NCI-H2107 treated with DMSO at 0.1 percent for 48 hours (cell line): ENCODE measurements at regions not wholly inside any gene's neighbourhood (a gene's known extent, or its start where the extent isn't known, plus 50 kb on each side); places are given as distances from the start of the nearest gene placed in this dataset.

Experiments used
- DNase-seq: peaks from one replicate; lab custom pipeline; 2025; ENCODE audit not compliant: unreplicated experiment; lab: John Stamatoyannopoulos, UW

- DNase-seq = no peak
Measured at GRCh38 chr2:118296663-118297062, 208.4 kb downstream of the INSIG2 start.

DNA sequence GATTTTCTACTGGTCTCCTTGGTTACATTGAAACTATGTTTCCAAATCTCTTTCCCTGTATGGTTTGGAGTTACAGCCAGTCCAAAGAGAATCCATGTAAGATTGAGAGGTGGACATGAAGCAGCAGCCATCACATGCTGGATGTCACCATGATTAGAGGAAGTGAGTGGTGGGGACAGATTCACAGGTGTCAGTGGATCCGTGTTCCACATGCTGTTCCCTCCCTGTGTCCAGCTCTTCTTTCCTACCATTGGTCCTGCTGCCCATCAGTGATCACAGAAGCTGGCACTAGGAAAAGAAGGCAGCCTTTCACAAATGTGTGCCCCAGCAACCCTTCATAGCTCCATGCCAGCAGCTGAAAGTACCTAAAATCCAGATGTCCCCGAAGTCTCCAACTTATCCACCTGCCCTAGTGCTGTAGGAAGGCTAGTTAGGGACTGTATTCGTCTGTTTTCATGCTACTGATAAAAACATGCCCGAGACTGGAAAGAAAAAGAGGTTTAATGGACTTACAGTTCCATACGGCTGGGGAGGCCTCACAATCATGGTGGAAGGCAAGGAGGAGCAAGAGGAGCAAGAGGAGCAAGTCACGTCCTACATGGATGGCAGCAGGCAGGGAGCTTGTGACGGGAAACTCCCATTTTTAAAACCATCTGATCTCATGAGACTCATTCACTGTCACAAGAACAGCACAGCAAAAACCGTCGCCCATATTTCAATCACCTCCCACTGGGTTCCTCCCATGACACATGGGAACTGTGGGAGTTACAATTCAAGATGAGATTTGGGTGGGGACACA, 207.5 kb downstream of the INSIG2 start:
- no peak for DNase-seq

GRCh38 chr2:118294063-118294462, 205.8 kb downstream of the INSIG2 start:
- no peak for DNase-seq

GRCh38 chr2:118292991-118293390, 204.7 kb downstream of the INSIG2 start:
- DNase-seq = no peak

DNA sequence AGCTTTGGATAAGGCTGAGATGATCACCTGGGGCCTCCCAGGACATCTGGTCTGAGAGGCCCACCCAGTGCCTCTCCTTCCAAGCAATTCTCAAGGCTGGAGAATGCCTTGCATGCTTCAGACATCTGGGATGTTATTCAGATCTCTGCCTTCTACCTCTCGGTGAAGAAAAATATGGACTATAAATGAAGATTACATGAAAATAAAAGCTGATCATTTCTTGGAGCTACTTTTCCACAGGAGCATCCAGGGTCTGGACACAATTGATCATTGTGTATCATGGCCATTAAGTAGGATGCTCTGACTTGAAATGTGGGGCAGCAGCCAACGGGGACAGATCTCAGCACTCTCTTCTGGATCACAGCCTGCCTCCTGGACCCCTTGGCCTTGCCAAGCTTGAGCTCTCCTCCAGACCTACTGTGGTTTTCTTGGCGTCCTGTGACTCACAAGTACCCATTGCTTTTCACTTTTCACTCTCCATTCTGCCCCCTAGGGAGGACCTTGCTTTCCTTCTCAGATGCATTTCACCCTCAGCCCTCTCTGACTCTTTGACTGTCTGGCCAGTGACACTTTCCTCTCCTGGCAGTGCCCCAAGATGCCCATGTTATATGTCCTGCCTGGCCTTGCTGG, 203.1 kb downstream of the INSIG2 start:
- DNase-seq = no peak

- no peak for DNase-seq
Measured at GRCh38 chr2:118290411-118291250, 202.4 kb downstream of the INSIG2 start.

GRCh38 chr2:118279005-118279404, 190.7 kb downstream of the INSIG2 start:
- no peak for DNase-seq

- DNase-seq = no peak
Measured at GRCh38 chr2:118278046-118278445, 189.8 kb downstream of the INSIG2 start.

DNA sequence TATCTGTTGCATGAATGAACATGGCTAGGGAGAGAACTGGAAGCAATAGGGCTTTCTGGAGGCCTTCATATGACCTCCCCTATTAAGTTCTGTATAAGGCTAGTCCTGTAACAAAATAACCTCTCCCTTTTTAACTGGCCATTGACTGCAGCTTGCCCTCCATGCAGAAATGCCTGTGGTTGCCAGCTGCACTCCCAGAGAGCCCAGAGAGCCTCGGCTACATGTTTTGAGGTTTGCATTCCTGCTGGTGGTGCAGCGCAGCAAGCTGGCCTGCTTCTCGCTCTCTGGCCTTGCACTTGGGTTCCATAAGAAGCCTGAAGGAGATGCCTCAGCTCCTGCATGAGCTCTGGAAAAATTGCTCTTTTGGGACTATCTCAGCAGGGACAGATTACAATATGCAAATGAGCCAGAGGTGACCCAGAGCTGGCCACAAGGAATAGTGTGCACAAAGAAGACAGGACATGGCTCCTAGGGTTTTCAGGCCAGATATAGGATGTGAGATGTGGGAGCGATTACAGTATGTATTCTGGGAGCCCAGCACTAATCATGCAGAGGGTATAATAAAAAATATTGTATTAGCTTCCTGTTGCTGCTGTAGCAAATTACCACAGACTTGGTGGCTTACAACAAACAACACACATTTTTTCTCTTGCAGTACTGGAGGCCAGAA, 186.7 kb downstream of the INSIG2 start:
- DNase-seq = no peak

DNA sequence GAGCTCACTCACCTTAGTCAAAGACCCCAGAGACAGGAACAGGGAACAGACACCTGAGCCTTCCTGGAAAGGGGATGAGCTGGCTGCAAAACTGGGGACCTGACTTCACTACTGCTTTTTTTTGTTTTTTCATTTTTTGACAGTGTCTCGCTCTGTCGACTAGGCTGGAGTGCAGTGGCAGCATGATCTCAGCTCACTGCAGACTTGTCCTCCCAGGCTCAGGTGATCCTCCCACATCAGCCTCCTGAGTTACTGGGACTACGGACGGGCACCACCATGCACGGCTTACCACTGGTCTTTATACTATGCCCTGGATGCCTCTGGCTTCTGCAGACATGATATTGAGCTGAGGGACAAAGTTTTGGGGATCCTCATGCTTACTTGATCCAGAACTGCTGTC, 184.1 kb downstream of the INSIG2 start:
- no peak for DNase-seq

- DNase-seq = no peak
Measured at GRCh38 chr2:118269408-118270051, 181.3 kb downstream of the INSIG2 start.

DNA sequence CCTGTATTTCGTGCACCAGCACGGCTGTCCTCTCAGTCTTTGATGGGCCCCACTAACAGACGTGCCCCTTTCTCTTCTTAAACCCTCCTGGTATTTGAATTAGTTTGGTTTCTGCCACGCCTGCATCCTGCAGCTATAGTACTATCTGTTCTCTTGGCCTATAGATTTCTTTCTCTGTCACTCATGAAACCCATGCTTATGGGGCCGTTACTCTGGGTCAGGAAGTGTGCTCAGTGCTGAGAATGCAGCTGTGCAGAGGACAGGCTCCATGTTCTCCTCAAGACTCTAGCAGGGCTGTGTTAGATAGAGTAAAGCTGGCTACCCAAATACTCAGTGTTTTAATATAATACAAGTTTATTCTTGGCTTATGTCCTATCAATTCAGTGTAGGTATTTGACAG, 180.0 kb downstream of the INSIG2 start:
- DNase-seq = no peak

DNA sequence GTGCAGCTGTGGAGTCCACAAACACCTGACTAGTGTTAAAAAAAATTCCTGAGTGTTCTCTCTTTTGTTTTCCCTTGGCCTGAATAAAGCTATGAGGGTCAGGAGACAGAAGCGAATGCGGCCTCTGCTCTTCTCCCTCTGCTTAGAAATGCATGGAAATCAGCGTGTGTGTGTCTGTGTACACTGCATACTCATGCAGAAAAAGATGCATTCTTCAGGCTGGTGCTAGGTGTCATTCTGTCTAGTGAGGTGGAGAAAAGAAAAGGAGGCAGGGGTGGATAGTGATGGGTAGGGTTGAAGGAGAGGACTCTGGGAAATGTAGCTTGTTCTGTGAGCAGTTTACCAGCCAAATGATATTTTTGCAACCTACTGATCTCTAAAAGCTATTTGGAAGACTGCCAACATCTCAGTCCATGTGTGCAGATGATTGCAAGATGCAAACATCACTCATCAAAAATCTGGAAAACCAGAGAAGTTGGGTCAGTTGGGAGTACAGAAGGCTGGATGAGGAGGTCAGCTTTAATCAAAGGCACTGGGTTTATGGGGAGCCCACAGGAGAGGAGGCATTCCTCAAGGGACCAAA, 177.7 kb downstream of the INSIG2 start:
- DNase-seq = no peak

GRCh38 chr2:118264232-118264990, 176.1 kb downstream of the INSIG2 start:
- no peak for DNase-seq

DNA sequence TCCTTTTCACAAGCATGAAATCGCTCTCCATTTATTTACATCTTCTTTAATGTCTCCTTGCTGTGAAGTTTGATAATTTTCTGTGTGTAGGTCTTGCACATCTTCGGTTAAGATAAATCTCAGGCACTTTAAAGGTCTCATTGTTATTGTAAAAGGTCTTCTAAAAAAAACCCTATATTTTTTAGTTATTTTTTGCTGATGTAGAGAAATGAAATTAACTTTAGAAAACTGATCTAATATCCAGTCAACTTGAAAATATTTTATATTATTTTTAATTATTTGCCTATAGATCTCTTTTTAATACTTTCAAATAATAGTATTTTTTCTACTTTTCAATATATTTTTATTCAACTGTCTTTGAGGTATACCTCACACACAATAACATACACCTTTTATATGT, 169.4 kb downstream of the INSIG2 start:
- DNase-seq = no peak

DNA sequence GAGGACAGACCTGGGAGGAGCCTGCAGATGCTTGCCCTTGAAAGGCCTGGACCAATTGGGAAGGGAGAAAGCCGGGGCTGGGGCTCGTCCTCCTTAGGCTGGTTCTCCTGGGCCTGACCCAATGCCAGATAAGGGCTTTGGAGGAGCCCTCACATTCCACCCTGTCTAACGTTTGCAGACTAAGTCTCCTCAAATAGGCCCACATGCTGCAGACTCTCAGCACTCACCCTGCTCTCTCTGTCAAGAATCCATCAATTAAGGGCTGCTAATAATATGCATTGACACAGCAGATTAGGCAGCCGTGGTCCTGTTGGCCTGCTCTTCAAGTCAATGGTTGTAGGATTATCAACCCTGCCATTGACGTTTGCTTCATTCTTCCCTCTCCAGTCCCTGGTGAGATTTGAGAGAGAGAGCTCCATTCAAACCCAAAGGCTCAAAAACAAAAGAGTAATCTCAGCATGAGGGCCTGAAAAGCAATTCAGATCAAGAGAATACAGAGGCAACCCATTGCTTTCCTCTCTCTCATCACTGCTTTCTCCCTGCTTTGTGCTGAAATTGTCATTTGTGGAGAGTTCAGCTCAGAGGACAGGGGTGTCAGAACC, 167.6 kb downstream of the INSIG2 start:
- DNase-seq = no peak

- no peak for DNase-seq
Measured at GRCh38 chr2:118255301-118255700, 167.0 kb downstream of the INSIG2 start.

DNA sequence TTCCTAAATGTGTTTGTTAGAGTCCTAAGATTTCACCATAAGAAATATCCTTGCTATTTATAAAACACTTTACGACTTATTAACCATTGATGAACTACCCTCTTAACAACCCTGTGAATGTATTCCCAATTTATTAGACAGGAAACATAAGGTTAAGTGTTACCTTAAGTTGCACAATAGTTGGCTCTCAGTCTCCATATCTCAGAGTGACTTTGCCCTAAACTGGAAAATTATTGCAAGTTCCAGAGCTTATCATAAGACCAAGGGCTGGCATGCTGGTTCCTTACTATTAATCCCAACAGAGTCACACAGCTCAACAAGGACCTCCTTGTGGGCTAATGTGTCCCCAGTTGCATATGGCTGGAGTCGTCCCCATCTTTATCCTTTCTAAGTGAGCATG, 165.8 kb downstream of the INSIG2 start:
- no peak for DNase-seq

- DNase-seq = no peak
Measured at GRCh38 chr2:118251427-118251826, 163.2 kb downstream of the INSIG2 start.
